T-helper 1 cell treated with Interleukin-12 subunit alpha and Interleukin-12 subunit beta and Interleukin-4 antibody, amounts not matched to agents 30 ng/mL and 1 ng/mL, for 36 hours (primary cell): ENCODE measurements at regions not wholly inside any gene's neighbourhood (a gene's known extent, or its start where the extent isn't known, plus 50 kb on each side); places are given as distances from the start of the nearest gene placed in this dataset.

Experiments used
- intact Hi-C: fragments of 100-400 bp; cut with micrococcal nuclease; formaldehyde crosslinking; loops from one replicate; pipeline ENCODE4 v1.15.1; 2024

- intact Hi-C loops: no loop called here
Observed at GRCh38 chr6:164168595-164168994, 754.1 kb downstream of the QKI start.

GRCh38 chr6:164167873-164168405 is 753.4 kb downstream of the QKI start:
- intact Hi-C loops: no loop called here

GRCh38 chr6:164166996-164167395 is 752.5 kb downstream of the QKI start:
- intact Hi-C loops: no loop called here

GRCh38 chr6:164166515-164166914 is 752.0 kb downstream of the QKI start:
- intact Hi-C loops: no loop called here

- intact Hi-C loops: no loop called here
Observed at GRCh38 chr6:164164876-164165275, 750.4 kb downstream of the QKI start.

- intact Hi-C loops: no loop called here
Observed at GRCh38 chr6:164163239-164163638, 748.7 kb downstream of the QKI start.

GRCh38 chr6:164159061-164159460 is 744.5 kb downstream of the QKI start:
- intact Hi-C loops: no loop called here

GRCh38 chr6:164154588-164154987 is 740.1 kb downstream of the QKI start:
- intact Hi-C loops: no loop called here

GRCh38 chr6:164152611-164153010 is 738.1 kb downstream of the QKI start:
- intact Hi-C loops: no loop called here

GRCh38 chr6:164151161-164152120 is 736.9 kb downstream of the QKI start:
- intact Hi-C loops: no loop called here

GRCh38 chr6:164150232-164150631 is 735.7 kb downstream of the QKI start:
- intact Hi-C loops: no loop called here

- intact Hi-C loops: no loop called here
Observed at GRCh38 chr6:164148788-164149187, 734.3 kb downstream of the QKI start.

- intact Hi-C loops: no loop called here
Observed at GRCh38 chr6:164144316-164144715, 729.8 kb downstream of the QKI start.

- intact Hi-C loops: no loop called here
Observed at GRCh38 chr6:164142322-164142721, 727.8 kb downstream of the QKI start.

GRCh38 chr6:164135511-164136132 is 721.1 kb downstream of the QKI start:
- intact Hi-C loops: no loop called here

- intact Hi-C loops: no loop called here
Observed at GRCh38 chr6:164133095-164133494, 718.6 kb downstream of the QKI start.

- intact Hi-C loops: no loop called here
Observed at GRCh38 chr6:164130585-164130984, 716.1 kb downstream of the QKI start.

- intact Hi-C loops: no loop called here
Observed at GRCh38 chr6:164130151-164130550, 715.6 kb downstream of the QKI start.

GRCh38 chr6:164129218-164129617 is 714.7 kb downstream of the QKI start:
- intact Hi-C loops: no loop called here

GRCh38 chr6:164128101-164128500 is 713.6 kb downstream of the QKI start:
- intact Hi-C loops: no loop called here

GRCh38 chr6:164124986-164125385 is 710.5 kb downstream of the QKI start:
- intact Hi-C loops: no loop called here

GRCh38 chr6:164124473-164124872 is 710.0 kb downstream of the QKI start:
- intact Hi-C loops: no loop called here
